ENCODE measurements at regions not wholly inside any gene's neighbourhood (a gene's known extent, or its start where the extent isn't known, plus 50 kb on each side); places are given as distances from the start of the nearest gene placed in this dataset.
"Not testable (repeated sequence)": the region's sequence is repeated elsewhere in the genome, so short reads cannot be mapped to it uniquely, and the experiment has no call there.

DNA sequence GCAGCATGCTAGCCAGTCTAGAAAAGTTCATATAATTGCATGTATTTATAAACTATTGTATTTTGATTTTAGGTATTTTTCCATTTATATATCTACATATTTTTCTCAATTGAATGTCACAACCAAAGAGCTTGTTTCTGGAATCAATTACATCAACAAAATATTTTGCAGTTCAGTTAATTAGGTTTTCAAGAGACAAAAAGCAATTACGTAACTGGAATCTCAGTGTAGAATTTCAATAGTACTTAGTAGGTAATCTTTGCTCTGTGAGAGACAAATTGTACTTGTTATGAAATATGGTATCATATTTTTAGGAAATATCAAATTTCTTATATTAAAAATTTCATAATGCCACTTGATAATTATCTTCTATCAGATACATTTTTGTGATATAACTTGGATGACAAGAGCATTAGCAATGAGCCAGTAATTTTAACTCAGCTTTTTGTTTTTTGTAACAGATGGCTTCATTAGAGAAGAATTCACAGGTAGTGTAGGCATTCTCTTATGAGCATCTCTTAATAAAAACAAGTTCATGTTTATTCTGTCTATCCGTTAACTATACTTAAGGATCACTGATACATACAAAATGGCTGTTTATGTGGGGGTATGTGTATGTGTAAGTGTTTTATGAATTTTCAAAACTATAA lies 774.7 kb downstream of the C12orf50 start:
- no peak for DNase-seq (ENCODE audit: low read depth)

DNA sequence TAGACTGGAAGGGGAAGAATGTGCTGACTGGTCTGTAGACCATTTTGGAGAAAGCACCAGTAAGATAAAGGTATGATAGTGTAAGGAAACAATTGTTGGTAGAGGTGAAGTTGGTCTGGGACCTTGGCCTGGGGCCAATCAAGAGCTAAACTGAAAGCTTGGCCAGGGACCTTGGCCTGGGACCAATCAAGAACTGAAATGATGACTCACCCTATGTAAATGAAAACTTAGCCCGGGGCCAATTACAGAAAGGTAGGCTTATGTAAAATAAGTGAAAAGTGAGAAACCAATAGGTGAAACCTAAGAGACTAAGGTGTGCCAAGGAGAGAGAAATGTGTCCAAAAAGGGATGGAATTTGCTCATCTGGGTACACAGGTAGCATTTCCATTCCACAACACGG lies 776.0 kb downstream of the C12orf50 start:
- DNase-seq (ENCODE audit: low read depth), result no peak

DNA sequence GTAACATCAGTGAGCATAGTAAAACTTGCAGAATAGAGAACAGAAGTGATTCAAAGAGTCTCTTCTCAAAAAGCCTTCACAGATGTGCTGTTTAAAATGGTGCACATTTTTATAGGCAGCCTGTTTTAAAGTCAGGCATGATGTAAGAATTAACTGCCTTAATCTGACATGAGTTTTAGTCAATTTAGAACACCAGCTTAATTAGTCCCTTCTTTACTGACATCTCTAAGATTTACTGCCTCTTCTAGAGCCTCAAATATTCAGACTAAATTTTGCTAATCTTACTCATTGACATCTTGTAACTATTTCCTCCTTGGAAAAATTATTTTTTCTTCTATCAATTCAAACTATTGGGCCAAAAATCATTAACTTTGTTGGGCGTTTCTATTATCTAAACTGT lies 782.5 kb downstream of the C12orf50 start:
- no peak for DNase-seq (ENCODE audit: low read depth)

DNA sequence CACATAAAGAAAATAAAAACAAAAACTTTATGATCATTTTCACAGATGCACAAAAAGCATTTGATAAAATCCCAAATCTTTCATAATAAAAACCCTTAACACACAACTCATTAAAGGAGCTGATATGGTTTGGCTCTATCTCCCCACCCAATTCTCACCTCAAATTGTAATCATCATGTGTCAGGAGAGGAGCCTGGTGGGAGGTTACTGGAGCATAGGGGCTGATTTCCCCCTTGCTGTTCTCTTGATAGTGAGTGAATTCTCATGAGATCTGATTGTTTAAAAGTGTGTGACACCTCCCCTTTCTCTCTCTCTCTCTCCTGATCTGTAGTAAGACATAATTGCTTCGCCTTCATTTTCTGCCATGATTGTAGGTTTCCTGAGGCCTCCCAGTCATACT lies 790.7 kb downstream of the C12orf50 start:
- DNase-seq (ENCODE audit: low read depth), result no peak

DNA sequence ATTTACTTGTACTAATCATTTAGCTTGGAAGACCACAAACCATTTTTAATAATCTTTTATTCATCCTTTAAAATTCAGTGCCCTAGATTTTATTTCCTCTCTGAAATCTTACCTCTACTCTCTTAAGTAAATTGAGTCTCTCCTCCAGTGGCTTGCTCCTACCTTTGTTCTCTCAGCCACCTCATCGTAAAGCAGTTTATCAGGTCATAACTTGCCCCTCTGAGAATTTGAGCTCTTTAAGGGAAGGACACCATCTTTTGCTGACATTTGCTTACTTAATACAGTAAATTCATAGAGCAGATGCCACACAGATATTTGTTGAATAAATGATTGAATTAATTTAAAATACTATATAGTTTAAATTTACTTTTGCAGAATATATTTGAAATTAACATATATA lies 794.3 kb downstream of the C12orf50 start:
- DNase-seq (ENCODE audit: low read depth), result no peak

DNA sequence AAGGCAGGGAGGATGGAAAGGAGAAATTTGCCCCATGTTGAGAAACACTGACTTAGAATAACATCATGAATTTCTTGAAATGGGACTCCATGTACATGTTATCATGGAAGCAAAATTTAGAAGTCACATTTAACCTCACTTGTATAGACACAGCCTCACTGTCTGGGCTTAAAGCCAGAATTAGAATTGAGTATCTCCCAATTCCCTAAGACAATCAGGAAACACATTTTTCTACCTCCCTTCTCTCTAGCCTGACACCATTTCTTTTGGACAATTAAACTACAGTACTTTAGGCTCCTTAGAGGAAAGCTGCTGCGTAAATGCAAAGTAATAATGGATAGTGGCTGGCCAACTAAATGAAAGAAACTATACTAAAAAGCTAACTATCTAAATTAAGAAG lies 795.5 kb downstream of the C12orf50 start:
- DNase-seq (ENCODE audit: low read depth), result no peak

DNA sequence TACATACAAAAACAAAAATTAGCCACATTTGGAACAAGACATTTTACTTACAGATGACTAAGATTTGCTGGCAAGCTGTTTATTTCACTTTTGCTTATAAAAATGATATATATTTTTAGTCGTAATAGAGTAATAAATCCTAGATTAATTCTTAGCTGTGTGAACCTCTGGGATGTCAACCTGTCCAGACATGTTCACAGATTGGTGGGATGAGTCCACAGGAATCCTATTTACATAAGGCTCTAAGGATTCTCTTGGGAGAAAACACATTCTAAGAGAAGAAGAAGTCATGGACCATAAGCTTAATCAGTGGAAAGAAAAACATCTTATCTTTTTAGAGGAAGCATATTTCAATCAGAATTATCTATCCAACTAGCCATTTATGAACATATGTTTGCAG lies 797.4 kb downstream of the C12orf50 start:
- DNase-seq (ENCODE audit: low read depth), result no peak

DNA sequence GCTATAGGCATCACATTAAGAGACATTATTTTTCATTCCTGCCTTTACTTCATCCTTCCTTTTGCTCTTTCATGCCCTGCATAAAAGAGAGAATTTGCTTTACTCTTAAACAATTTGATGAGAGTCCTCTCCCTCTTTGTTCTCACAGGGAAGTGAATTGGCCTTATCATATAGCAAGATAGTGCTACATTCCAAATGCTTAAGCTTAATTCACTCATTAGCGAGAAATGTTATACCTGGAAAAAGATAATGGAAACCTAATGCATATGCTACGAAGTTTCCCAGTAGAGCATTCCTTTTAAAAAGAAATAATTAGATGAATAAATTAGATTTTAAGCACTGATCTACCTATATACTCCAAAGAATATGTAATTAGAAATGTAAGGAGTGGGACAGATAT lies 798.8 kb downstream of the C12orf50 start:
- no peak for DNase-seq (ENCODE audit: low read depth)

DNA sequence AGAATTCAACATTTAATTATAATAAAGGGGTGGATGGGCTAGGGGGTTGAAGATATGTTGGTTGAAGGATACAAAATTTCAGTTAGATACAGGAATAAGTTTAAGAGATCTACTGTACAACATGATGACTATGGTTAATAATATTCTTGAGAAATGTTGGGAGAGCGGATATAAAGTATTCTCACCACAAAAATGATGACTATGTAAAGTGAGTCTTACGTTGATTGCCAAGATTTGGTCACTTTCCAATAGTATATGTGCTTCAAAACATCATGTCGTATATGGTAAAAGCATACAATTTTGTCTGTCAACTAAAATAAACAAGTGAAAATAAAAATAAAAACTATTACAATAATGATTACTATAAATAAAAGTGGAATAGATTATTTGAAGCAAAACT lies 802.0 kb downstream of the C12orf50 start:
- DNase-seq (ENCODE audit: low read depth), result peak; percentile 56

DNA sequence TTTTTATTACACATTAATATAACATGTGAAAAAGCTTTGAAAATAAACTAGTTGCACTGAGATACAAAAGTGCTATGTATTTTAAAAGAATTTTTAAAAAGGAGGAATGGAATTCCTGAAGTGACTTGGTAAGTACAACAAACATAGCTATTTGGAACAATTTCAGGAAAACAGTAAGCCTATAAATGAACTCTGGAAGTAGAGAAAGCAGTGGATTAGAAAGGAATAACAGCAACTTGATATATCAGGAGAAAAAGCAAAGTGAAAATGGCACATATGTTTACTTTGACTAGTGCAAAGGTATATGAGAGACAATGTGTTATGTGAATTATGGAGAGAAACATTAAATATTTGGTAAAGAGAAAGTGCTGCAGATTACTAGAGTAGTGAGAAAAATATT lies 811.7 kb downstream of the C12orf50 start:
- no peak for DNase-seq (ENCODE audit: low read depth)

DNA sequence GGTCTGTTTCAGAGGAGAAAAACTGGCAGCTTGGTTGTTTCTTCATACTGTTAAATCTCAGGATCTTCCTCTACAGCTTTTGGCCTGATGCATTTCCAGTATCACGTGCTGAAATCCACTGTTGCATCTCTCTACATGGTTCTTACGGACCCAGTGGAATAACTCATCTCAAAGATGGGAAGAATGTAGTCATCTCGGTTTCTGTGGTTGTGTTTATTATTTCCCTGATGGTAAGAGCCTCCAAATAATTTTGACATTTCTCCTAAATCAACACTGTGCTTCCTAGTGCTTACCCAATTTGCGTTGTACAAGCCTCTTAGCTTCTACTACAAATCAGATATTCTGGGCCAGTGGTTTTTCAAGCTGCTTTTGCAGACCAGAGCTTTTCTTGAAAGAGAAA lies 812.8 kb downstream of the C12orf50 start:
- DNase-seq (ENCODE audit: low read depth), result no peak

DNA sequence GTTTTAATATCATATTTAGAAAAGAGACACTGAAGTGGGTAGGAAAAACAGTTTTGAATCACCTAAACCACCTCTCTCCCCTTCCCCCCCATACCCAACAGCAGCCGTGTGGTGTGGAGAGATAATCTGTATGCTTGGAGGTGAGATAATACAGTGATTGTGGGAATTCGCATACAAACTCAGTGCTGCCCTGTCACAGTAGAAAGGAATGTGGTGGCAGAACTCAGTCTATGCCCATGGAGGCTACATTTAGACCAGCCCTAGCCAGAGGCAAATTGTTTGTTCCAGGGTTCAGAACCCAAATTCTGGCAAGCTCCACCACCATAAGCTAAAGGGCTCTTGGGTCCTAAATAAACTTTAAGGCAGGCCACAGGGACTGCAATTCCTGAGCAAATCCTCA lies 827.0 kb downstream of the C12orf50 start:
- no peak for DNase-seq (ENCODE audit: low read depth)

DNA sequence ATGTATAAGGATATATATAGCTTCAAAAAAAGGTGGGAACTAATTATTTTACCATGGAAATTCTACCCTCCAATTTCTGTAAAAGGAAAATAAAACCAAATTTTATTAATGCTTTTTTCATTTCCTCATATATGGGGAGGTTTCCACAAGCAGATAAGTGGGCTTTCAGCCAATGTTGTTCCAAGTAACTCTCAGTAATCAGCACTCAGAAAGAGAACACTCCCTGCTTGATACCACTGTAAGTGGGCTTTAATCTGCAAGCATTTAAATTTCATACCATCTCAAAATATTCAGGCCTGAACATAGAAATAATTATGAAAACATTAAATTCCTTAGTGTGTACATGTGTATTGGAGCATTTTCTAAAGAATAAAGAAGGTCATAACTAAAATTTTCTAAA lies 827.6 kb downstream of the C12orf50 start:
- no peak for DNase-seq (ENCODE audit: low read depth)

DNA sequence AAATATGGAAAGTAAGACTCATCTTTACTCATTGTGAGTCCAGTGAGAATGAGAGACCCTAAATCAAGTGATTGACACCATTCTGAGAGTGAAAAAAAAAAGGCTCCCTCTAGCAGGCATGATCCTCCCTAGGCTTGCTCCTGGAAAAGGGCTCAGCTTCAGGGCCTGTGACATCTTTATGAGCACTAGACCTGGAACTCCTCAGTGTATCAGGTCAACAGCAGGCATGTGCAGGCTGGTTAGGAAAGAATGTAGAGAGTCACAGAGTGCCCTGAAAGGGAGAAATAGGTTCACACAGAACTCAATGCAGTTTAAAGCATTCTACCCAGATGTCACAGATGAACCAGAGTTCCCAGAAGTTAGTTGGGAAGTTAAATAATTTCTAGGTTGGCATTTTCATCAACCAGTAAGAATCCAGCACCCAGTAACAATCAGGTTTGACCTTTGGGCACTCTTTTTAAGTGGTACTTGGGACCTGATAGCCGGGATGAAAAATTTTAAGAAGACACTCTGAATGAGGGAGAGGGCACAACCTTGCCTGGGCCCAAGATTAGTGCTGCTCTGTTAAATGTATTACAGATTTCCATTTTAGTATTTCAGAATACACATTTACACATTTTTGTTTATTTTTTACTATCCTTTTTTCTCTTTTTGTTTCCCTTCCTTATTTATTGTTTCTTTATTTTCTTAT lies 828.8 kb downstream of the C12orf50 start:
- DNase-seq (ENCODE audit: low read depth), result no peak

DNA sequence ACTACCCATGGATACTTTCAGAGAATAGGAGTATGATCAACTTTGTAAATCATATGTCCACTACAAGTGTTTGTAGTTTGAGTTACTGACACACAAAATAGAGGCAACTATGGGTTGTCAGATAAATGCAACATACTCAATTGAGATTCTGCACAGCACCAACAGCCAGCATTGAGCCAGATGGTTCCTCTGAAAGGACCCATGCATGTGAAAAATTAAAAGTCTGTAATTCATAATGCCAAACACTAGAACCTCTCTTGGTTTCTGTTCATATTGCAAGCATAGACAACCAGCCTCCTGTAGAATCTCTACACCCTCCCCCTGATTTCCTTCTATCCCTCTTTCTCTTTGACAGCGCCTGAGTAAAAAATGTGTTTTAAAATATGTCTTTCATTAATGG lies 831.0 kb downstream of the C12orf50 start:
- no peak for DNase-seq (ENCODE audit: low read depth)

DNA sequence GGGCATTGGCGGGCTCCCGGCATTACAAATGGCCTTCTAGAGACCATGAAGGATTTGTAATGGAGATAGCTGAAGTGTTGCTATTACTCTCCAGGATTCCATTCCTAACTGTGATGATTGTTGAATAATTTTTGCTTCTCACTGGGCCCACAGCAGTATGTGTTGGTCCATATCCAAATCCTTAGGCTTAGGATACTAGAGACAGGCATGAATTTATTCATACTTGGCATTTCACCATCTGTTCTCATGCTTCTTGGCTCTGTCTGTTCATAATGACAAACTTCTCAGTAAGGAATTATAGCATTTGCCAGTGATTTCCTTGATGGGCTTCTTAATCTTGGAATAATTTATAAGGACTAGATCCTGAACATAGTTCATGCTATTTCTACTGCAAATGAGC lies 832.9 kb downstream of the C12orf50 start:
- no peak for DNase-seq (ENCODE audit: low read depth)

DNA sequence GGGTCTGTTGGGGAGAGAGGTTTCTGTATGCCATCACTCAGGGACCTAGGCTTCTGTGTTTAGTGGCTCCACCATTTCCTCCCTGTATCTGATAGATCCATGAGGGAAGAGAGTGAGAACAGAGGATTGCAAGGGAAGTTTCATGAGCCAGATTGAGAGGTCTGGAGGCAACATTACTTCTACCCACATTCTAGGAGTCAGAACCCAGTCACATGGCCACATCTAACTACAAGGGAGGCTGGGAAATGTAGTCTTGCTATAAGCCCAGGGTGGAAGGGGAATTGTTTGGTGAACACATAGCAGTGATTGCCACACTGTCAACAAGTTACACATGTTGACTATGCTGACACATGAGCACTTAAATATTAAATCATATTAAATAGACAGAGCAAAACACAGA lies 834.8 kb downstream of the C12orf50 start:
- not testable (repeated sequence) for DNase-seq (ENCODE audit: low read depth)

DNA sequence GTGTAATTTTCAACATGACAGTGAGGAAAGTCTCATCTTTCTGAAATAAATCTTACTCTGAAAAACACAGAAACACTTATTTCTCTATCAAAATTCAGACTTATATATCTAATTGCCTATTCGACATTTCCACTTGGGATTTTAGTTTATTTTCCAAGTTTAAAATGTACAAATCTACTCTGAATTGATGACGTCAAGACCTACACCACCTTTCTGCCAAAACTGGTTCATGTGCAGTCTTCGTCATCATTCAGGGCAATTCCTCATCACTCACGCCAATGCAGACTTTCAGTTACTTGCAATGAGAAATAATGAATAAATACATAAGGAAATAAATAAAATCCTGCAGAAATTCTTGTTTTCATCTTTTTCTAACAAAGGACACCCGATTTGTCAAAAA lies 843.8 kb downstream of the C12orf50 start:
- DNase-seq (ENCODE audit: low read depth), result no peak

DNA sequence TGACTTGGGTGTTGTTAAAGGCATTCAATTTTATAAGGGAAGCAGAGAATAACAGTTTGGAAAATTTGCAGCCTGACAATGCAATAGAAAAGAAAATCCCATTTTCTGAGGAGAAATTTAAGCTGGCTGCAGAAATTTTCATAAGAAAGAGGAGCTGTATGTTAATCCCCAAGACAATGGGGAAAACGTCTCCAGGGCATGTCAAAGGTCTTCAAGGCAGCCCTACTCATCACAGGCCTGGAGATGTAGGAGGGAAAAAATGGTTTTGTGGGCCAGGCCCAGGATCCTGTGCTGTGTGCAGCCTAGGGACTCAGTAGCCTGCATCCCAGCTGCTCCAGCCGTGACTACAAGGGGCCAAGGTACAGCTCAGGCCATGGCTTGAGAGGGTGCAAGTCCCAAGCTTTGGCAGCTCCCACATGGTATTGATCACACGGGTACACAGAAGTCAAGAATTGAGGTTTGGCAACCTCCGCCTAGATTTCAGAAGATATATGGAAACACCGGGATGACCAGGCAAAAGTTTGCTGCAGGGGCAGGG lies 846.4 kb downstream of the C12orf50 start:
- DNase-seq (ENCODE audit: low read depth), result no peak

DNA sequence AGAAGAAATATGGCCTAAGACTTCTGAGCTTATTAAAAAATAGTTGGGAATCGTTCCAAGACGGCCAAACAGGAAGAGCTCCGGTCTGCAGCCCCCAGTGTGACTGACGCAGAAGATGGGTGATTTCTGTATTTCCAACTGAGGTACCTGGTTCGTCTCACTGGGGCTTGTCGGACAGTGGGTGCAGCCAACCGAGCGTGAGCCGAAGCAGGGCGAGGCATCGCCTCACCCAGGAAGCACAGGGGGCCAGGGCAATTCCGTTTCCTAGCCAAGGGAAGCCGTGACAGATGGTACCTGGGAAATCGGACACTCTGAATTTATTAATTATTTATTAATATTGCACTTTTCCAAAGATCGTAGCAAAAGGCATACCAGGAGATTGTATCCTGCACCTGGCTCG lies 857.8 kb downstream of the C12orf50 start:
- no peak for DNase-seq (ENCODE audit: low read depth)

DNA sequence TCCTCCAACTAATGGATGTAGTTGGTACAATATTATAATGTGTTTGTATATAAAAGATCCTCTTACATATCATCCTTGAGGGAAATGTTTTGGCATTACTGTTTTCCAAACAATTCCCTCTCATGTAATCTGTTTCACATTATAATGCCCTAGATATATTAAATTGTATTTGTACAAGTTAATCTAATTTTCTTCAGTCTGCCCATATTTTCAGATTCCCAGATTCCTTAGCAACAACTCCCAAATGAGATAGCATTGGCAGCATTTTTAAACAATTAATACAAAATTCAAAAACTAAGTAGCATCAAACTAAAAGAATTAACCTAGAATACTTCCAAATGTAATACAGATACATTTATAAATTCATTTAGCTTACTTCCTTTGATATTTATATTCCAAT lies 860.2 kb downstream of the C12orf50 start:
- DNase-seq (ENCODE audit: low read depth), result no peak

DNA sequence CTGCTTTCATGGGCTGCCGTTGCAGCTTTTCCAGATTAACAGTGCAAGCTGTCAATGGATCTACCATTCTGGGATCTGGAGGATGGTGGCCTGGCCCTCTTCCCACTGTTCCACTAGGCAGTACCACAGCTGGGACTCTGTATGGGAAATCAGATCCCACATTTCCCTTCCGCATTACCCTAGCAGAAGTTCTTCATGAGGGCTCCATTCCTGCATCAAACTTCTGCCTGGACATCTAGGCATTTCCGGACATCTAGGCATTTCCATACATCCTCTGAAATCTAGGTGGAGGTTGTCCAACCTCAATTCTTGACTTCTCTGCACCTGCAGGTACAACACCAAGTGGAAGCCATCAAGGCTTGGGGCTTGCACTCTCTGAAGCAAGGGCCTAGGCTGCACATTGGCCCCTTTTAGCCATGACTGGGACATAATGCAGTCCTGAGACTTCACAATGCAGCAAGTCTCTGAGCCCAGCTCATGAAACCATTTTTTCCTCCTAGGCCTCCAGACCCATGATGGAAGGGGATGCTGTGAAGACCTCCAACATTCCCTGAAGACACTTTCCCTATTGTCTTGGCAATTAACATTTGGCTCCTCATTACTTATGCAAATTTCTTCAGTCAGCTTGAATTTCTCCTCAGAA lies 863.3 kb downstream of the C12orf50 start:
- DNase-seq (ENCODE audit: low read depth), result no peak

DNA sequence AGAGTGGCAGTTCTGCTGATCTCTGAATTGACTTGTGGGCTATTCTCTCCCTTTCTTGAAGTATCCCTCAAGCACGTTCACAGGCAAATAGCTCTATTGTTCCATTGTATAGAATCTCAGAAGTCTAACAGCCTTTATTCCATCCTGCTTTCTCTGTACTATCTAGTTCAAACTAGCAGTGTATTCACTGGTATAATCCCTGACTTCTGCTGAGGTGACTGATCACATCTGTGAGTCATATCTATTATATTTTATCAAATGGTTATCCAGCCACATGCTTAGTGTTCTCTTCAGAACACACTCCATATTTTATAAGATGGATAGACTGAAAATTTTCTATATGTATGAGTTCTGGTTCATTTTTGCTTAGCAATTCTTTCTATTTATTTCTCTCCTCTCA lies 866.1 kb downstream of the C12orf50 start:
- no peak for DNase-seq (ENCODE audit: low read depth)

Data from non-pigmented ciliary epithelial cell (primary cell).